ENCODE measurements at regions not wholly inside any gene's neighbourhood (a gene's known extent, or its start where the extent isn't known, plus 50 kb on each side); places are given as distances from the start of the nearest gene placed in this dataset.

GRCh38 chr17:73695035-73695738, 50.9 kb upstream of the SDK2 start (continued):
- TF ChIP-seq CHD7 (IDR thresholded peaks at IDR 0.05; ENCODE audit: insufficient replicate concordance, low read length) (no peak), PHF8 (conservative IDR thresholded peaks at IDR 0.05; ENCODE audit: low read depth, low read length) (no peak), POU5F1 (IDR thresholded peaks at IDR 0.05; ENCODE audit: low read depth, low read length) (no peak), EGR1 (IDR thresholded peaks at IDR 0.05; ENCODE audit: borderline replicate concordance, low read depth, low read length) (no peak), NANOG (IDR thresholded peaks at IDR 0.05; ENCODE audit: insufficient read depth, low read depth, low read length, poor library complexity, severe bottlenecking) (no peak), CEBPB (IDR thresholded peaks at IDR 0.05; ENCODE audit: low read depth, low read length) (no peak), MAX (IDR thresholded peaks at IDR 0.05) (no peak), USF2 (IDR thresholded peaks at IDR 0.05; ENCODE audit: low read length) (no peak), CBX5 (IDR thresholded peaks at IDR 0.05; ENCODE audit: low read depth, low read length) (no peak)
